RWPE1 (cell line): ENCODE measurements at regions not wholly inside any gene's neighbourhood (a gene's known extent, or its start where the extent isn't known, plus 50 kb on each side); places are given as distances from the start of the nearest gene placed in this dataset.

Experiments
- CTCF ChIA-PET: fragments of 350-600 bp; sonication (Branson Sonifier 250); formaldehyde crosslinking; extraction: SDS; loops from one replicate; lab custom pipeline; 2021; lab: Yijun Ruan, JAX
- POLR2A ChIA-PET: fragments of 400-600 bp; formaldehyde crosslinking; extraction: SDS; loops from one replicate; lab custom pipeline; 2020; ENCODE audit warnings: antibody characterized with exemption; ENCODE audit not compliant: low non-redundant PET; lab: Yijun Ruan, JAX
- DNase-seq: peaks from one replicate; pipeline ENCODE4 v3.0.0; 2012; ENCODE audit warnings: low spot score
- H3K27ac ChIP-seq: fragments of 450-650 bp; 2 replicates; pipeline ENCODE4 v1.5.1; 2017
- TF ChIP-seq, protein P1 (sequence below): fragments of 450-650 bp; conservative IDR thresholded peaks from 2 replicates; pipeline ENCODE4 v1.5.1; 2017; ENCODE audit warnings: low read depth, mild to moderate bottlenecking

DNA sequence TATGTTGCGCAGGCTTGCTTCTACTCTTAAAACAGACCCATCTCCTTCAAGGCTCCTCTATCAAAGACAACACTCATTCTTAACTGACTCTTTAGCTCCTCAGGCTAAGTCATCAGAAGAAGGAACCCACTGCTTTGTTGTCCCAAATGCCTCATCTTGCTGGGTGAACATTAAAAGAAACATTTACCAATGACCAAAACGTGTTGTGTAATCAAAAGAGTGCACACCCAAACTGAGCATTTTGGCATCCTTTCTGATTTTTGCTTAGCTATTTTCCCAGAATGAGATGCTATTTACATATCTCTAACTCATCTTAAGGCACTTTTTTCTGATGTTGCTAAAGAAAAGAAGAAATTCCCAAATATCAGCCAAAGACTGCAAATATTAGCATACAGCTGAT lies 131.7 kb upstream of the VCX3A start:
- CTCF ChIA-PET = no interaction called here
- no peak for DNase-seq
- TF ChIP-seq, protein P1, sequence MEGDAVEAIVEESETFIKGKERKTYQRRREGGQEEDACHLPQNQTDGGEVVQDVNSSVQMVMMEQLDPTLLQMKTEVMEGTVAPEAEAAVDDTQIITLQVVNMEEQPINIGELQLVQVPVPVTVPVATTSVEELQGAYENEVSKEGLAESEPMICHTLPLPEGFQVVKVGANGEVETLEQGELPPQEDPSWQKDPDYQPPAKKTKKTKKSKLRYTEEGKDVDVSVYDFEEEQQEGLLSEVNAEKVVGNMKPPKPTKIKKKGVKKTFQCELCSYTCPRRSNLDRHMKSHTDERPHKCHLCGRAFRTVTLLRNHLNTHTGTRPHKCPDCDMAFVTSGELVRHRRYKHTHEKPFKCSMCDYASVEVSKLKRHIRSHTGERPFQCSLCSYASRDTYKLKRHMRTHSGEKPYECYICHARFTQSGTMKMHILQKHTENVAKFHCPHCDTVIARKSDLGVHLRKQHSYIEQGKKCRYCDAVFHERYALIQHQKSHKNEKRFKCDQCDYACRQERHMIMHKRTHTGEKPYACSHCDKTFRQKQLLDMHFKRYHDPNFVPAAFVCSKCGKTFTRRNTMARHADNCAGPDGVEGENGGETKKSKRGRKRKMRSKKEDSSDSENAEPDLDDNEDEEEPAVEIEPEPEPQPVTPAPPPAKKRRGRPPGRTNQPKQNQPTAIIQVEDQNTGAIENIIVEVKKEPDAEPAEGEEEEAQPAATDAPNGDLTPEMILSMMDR = no peak
- no peak overlapping the region for H3K27ac ChIP-seq
- POLR2A ChIA-PET = no interaction called here

DNA sequence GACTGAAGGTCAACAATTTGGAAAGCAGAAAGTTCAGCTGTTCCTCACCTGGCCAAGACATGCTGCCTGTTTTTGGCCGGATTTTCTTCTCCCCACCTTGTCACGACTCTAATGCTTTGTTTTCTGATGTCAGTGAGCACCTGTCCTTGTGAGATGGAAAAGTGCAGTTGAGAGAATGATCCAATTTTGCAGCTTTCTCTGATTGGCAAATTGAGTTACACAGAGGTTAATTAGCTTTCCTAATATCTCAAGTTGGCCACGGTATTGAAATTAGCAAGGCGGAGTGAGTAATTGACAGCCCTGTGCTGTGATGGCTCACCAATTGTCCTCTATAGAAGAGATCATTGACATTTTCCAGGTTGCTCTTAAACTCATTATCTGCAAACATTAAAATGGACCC lies 126.8 kb upstream of the VCX3A start:
- TF ChIP-seq, protein P1 = no peak
- no peak overlapping the region for H3K27ac ChIP-seq
- no peak for DNase-seq
- CTCF ChIA-PET = no interaction called here
- POLR2A ChIA-PET = no interaction called here

DNA sequence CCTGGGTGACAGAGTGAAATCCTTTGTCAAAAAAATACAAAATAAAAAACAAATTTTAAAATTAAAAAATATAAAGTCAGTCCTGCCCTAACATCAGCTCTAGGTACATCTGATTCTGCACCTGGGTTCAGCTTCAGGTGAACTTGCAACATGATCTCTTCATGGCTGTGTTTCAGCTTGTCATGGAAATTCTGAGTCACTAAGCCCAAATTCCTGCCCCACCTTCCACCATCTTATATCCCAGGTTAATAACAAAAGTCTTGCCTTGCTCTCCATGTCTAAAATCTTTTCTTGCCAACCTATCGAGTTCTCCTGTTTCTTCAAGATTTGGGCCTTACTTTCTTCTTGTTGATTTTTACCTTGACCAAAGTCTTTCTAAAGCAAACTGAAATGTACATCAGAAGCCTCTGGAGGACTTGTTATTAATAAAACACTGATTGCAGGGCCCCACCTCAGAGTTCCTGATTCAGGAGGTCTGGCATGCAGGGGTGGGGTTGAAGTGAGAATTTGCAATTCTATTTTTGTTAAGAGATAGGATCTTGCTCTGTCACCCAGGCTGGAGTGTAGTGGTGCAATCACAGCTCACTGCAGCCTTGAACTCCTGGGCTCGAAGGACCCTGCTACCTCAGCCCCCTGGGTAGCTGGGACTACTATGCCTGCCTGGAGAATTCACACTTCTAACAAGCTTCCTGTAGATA lies 125.8 kb upstream of the VCX3A start:
- peak; percentile 0 for DNase-seq
- ChIA-PET CTCF (no interaction called here), POLR2A (no interaction called here)
- H3K27ac ChIP-seq = no peak overlapping the region
- TF ChIP-seq, protein P1 = no peak

DNA sequence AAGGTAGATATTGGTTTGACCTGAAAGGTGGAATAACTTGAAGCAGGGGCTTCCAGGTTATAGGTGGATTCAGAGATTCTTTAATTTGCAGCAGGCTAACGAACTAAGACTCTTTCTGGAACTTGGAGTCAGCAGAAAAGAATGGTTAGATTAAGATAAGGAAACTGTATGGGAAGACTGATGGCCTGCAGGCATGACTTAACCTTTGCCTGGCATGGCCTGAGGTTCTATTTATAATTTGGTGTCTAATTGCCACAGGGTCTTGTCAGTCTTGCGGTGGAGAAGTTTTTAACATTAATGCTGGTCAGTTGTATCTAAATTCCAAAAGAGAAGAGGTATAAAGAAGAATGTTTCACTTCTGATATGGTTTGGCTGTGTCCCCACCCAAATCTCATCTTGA lies 110.3 kb upstream of the VCX3A start:
- no peak for DNase-seq
- CTCF ChIA-PET = no interaction called here
- TF ChIP-seq, protein P1 = no peak
- H3K27ac ChIP-seq = no peak overlapping the region
- POLR2A ChIA-PET = no interaction called here

DNA sequence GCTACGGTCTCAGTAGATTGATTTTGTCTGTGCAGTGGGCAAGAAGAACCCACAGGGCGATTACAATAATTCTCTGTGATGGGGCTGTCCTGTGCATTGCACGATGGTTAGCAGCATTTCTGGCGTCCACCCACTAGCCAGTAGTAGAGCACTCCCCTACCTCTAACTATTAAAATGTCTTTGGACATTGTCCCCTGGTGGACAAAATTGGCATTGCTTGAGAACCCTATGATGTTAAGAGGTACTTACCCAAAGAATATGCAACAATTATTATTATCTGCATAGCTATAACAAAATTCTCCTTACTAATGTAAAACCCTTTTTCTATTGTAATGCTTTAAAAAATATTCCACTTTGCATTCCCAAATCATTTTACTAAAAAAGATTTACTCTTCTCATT lies 109.5 kb upstream of the VCX3A start:
- ChIA-PET CTCF (no interaction called here), POLR2A (no interaction called here)
- H3K27ac ChIP-seq = no peak overlapping the region
- no peak for DNase-seq
- TF ChIP-seq, protein P1 = no peak

DNA sequence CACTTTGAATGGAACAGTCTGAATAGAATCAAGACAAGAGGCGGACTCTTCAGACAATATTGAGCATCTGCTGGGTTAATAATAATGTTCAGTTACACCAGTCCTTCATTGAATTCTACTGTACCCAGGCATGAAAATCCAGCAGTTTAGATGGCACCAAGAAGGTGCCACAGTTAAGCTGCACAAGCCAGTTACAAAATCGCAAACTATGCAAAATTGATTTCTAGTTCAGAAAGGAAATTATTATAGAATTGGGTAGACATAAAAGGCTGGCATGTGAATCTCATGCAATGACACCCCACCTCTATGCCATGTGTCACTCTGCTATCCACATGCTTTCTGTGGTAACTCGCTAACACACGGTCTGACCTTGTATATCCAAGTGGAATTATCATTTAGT lies 105.8 kb upstream of the VCX3A start:
- DNase-seq = no peak
- ChIA-PET CTCF (no interaction called here), POLR2A (no interaction called here)
- no peak overlapping the region for H3K27ac ChIP-seq
- TF ChIP-seq, protein P1 = no peak

DNA sequence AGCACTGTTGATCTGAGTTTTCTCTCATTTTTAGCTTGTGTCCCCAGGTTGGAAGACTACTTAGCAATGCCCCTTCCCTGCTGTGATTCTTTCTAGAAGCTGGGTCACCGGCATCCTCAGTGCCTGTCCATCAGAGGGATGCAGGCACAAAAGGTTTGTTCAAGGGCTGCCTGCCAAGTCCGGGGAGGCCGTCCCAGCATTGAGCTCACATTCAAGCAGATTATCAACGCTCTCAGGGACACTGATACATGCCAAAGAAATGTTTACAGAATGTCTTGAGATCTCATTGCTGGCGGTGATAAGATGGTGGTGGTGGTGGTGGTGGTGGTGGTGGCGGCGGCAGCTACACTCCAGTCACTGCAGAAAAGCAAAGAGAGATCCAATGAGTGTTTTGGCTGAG lies 79.6 kb upstream of the VCX3A start:
- ChIA-PET CTCF (no interaction called here), POLR2A (no interaction called here)
- TF ChIP-seq, protein P1 = no peak
- DNase-seq = no peak
- H3K27ac ChIP-seq = no peak overlapping the region
